ENCODE measurements at regions not wholly inside any gene's neighbourhood (a gene's known extent, or its start where the extent isn't known, plus 50 kb on each side); places are given as distances from the start of the nearest gene placed in this dataset.

- no peak overlapping the region for H3K4me3 ChIP-seq (ENCODE audit: low read depth, low read length)
- DNase-seq (ENCODE audit: low read depth) = no peak
- TF ChIP-seq CTCF (IDR thresholded peaks at IDR 0.05; ENCODE audit: control insufficient read depth, extremely low read depth, insufficient read depth) = no peak
Observed at GRCh38 chr13:74778946-74779345, 644.7 kb upstream of the KLF12 start.

- TF ChIP-seq CTCF (IDR thresholded peaks at IDR 0.05; ENCODE audit: control insufficient read depth, extremely low read depth, insufficient read depth) = no peak
- no peak overlapping the region for H3K4me3 ChIP-seq (ENCODE audit: low read depth, low read length)
- no peak for DNase-seq (ENCODE audit: low read depth)
Observed at GRCh38 chr13:74778087-74778486, 643.9 kb upstream of the KLF12 start.

- no peak for DNase-seq (ENCODE audit: low read depth)
- TF ChIP-seq CTCF (IDR thresholded peaks at IDR 0.05; ENCODE audit: control insufficient read depth, extremely low read depth, insufficient read depth) = no peak
- H3K4me3 ChIP-seq (ENCODE audit: low read depth, low read length) = no peak overlapping the region
Observed at GRCh38 chr13:74774264-74774663, 640.1 kb upstream of the KLF12 start.

GRCh38 chr13:74773248-74773647, 639.0 kb upstream of the KLF12 start:
- no peak for TF ChIP-seq CTCF (IDR thresholded peaks at IDR 0.05; ENCODE audit: control insufficient read depth, extremely low read depth, insufficient read depth)
- no peak for DNase-seq (ENCODE audit: low read depth)
- H3K4me3 ChIP-seq (ENCODE audit: low read depth, low read length) = no peak overlapping the region

GRCh38 chr13:74771964-74772363, 637.8 kb upstream of the KLF12 start:
- TF ChIP-seq CTCF (IDR thresholded peaks at IDR 0.05; ENCODE audit: control insufficient read depth, extremely low read depth, insufficient read depth) = no peak
- no peak for DNase-seq (ENCODE audit: low read depth)
- H3K4me3 ChIP-seq (ENCODE audit: low read depth, low read length) = no peak overlapping the region

GRCh38 chr13:74770361-74770760, 636.2 kb upstream of the KLF12 start:
- no peak overlapping the region for H3K4me3 ChIP-seq (ENCODE audit: low read depth, low read length)
- no peak for TF ChIP-seq CTCF (IDR thresholded peaks at IDR 0.05; ENCODE audit: control insufficient read depth, extremely low read depth, insufficient read depth)
- no peak for DNase-seq (ENCODE audit: low read depth)

GRCh38 chr13:74769333-74769732, 635.1 kb upstream of the KLF12 start:
- no peak for TF ChIP-seq CTCF (IDR thresholded peaks at IDR 0.05; ENCODE audit: control insufficient read depth, extremely low read depth, insufficient read depth)
- H3K4me3 ChIP-seq (ENCODE audit: low read depth, low read length) = no peak overlapping the region

More at GRCh38 chr13:74769333-74769732, 635.1 kb upstream of the KLF12 start:
- DNase-seq (ENCODE audit: low read depth) = peak; percentile 3

Measured in LNCaP clone FGC (cell line).